ENCODE measurements at regions not wholly inside any gene's neighbourhood (a gene's known extent, or its start where the extent isn't known, plus 50 kb on each side); places are given as distances from the start of the nearest gene placed in this dataset.
"Not testable (repeated sequence)": the region's sequence is repeated elsewhere in the genome, so short reads cannot be mapped to it uniquely, and the experiment has no call there.

DNA sequence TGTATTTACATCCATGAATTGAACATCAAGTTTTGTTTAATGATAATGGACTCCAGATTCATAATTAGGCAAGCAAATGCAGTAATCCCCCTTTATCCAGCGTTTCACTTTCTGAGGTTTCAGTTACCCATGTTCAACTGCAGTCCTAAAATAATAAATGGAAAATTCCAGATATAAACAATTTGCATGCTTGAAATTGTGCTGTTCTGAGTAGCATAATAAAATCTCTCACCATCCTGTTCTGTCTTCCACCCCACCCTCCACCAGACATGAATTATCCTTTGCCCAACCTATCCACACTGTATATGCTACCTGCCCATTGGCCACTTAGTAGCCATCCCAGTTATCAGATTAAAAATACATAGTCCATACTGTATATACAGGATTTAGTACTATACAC lies 224.5 kb upstream of the CHAC2 start:
- no peak for DNase-seq (ENCODE audit: low read depth in 4 of 4, low spot score in 1 of 4)

DNA sequence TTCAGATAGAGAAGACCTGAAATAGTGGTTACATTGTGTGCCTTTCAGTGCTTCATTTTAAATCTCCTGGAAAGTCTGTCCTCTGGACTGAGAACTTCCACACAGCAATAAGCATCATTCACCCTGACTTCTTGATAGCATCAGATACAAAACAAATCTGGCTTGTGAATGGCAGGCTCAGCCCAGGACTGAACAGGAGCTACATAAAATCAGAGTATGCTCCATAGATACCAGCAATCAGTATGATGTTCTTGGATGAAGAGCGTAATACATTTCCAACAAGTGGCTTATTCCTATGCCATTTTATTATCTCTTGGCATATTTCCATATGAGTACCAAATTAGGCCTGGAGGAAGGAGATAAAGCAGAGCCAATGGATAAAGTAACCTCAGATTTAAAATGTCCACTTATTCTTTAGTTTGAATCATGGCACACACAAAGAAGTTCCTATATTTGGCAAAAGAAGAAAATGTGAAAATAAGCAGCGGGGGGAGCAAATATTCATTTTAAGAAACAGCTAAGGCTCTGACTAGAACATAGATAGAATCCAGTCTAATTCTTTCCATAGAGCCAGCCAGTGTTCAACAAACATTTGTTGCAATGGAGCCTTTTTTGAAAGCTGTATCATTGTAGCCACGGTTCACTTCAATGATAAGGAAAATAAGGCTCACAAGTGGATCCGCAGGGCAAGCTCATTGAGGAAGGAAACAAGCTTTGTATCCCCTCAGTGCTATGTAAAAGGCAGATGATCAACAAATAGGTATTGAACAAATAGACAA lies 230.8 kb upstream of the CHAC2 start:
- DNase-seq (ENCODE audit: low read depth in 4 of 4, low spot score in 1 of 4) = no peak

DNA sequence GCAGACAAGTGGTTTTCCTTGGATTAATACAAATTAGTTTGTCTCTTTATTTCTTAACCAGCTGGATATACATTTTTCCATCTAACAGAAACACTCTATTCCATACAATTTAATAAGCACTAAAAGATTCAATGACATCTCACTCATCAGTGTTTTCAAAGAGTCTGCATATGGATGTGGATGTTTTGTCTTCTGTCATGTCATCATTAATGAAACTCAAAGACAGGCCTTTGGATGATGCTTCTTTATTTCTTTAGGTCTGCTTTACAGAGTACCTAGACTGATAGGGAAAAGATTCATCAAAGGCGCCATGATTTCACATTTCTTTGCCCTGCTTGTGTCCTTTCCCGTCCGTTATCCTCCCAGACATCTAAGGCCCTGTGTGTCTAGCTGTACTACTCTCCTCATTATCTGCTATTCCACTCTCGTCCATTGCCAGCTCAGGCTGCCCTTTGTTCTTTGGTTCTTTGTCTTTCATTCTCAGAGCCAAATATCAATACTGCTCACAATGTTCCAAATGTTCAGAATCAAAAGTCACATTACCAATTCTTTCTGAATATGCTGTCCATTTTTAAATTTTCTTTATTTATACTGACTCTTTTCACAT lies 232.3 kb upstream of the CHAC2 start:
- no peak for DNase-seq (ENCODE audit: low read depth in 4 of 4, low spot score in 1 of 4)

DNA sequence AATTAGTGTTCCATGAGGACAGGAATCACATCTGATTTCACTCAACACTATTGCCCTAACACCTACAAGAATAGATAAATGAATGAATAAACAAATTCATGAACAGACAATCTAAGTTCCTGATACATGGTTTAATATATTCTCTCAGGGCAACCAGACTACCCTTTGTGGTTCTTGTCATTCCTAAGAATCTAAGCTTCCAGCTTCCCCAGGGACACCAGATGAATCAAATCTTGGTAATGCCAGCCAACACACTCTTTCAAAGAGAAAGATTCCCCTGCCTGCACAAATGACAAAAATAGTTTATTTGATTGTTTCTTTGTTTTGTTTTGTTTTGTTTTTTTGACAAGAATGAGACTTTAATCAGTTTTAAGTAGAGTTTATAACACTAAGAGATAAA lies 237.5 kb upstream of the CHAC2 start:
- no peak for DNase-seq (ENCODE audit: low read depth in 4 of 4, low spot score in 1 of 4)

DNA sequence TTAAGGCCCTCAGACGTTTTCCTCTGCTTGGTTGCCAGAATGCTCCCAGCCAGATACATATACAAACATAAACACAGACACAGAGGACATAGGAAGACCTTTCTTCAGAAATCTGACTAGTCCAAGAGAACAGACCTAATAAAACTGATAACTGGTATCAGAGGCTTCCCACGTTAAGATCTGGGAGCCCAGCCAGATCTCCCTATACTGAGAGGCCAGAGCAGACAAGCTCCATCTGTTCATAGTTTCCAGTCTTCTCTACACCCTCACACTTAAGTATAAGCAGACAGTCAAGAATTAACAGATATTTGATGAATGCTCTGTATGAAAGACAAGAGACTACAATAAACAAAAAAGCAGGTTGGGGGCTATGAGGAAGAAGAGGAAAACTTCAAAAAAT lies 240.5 kb upstream of the CHAC2 start:
- no peak for DNase-seq (ENCODE audit: low read depth in 4 of 4, low spot score in 1 of 4)

DNA sequence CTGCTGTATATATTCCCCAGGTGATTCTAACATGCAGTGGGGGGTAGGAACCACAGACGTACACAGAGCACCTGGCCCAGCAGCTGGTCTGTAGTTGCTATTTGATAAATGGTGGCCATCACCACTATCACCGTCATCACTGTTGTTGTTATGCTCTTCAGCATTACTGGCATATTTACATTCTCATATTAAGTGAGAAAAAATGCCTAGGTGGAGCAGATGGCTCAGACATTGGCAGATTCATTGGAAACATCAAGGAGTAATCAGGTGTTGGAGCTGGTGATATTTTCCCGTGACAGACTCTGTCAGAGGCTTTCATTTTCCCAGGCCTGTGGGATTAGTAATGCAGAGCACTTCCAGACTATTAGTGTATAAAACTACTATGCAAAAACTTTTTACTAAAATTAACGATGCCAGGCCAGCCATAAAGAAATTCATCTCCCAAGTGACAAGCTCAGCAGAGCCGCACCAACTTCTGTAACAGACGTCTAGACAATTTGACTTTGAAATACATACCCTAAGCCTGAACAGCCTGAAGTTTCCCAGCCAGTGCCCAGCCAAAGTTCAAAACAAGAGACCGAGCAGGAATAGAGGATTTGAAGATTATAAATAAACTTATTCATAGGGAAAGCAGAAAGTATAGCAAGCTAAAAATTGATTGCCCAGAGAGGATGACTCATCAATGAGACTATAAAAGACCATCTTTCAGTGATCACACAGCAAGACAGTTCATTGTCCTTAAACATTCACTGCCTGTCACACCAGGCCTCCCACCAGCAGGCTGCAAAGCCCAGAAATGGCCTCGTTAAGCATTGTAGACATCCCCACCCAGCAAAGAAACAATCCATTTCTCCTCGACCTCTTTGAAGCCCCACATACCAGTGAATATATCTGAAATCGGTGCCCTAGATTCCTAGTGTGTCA lies 247.4 kb upstream of the CHAC2 start:
- DNase-seq (ENCODE audit: low read depth in 4 of 4, low spot score in 1 of 4) = no peak

DNA sequence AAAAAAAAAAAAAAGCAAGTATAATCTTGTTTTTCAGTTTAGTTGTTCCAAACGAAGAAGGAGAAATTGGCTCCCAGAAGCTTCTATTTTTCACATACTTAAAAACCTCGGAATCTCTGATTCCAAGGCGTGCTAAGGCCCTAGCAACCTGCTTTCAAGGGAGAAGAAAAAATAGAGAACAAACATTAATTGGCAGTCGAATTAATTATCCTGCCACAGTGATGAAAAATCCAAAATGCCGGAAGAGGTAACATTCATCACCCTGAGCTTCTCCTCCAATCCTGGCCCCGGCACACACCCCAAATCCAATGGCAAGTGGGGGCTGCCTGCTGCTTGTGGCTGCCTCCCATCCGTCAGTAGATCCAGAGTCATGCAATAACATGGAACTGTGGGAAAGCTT lies 250.2 kb upstream of the CHAC2 start:
- DNase-seq (ENCODE audit: low read depth in 4 of 4, low spot score in 1 of 4) = no peak

DNA sequence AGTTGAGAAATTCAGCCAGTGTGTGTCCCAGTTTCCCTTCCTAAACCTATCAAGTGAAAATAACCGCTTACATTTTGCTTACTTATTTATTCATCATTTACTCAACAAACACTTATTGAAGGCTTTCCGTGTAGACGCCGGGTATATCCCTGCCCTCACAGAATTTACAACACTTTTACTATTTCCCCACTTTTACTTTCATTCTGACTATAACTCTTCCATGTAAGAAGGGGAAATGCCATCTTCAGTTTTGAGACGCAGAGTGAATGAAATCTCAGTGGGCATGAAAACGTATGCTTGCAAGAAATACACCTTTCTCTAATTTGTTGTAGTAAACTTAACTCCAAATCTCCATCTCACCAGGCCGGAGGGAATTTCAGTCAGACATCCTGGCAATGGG lies 251.0 kb upstream of the CHAC2 start:
- DNase-seq (ENCODE audit: low read depth in 4 of 4, low spot score in 1 of 4) = no peak

DNA sequence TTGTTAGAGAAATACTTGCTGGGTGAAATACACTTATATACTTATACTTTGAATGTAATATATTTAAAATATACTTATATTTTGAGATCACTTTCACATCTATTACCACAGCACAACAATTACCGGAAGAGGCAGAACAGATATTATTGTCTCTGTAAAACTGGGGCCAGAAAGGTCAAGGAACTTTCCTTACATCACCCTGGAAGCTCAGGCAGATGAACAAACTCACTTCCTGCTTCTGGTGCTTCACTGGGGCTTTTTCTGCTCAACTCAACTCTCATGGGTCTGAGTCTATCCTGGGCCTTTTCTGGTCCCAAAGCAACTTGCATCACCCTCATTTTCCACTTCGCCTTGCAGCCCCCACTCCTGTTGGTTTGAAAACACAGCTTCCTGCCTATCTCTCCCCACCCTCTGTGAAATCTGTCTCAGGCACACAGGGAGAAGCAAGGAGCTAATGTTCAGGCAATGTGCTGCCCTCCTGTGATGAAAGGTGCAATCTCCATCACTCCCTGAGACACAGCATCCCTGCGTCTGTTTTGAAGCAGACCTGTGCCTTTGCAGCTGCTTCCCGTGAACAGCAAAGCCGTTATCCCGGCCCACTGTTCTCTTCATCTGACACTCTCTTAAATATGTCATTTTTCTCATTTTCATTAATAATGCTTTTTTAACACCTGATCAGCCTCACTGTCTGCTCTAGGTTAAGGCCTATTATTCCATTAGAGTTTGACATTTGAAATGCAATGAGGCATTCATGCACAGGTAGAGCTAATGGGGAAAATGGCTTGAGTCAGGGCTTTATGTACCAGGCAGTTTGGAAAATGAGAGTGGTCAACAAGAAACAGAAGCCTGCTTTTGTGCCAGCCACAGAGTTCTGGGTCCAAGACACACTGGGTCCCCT lies 251.9 kb upstream of the CHAC2 start:
- DNase-seq (ENCODE audit: low read depth in 4 of 4, low spot score in 1 of 4) = no peak

DNA sequence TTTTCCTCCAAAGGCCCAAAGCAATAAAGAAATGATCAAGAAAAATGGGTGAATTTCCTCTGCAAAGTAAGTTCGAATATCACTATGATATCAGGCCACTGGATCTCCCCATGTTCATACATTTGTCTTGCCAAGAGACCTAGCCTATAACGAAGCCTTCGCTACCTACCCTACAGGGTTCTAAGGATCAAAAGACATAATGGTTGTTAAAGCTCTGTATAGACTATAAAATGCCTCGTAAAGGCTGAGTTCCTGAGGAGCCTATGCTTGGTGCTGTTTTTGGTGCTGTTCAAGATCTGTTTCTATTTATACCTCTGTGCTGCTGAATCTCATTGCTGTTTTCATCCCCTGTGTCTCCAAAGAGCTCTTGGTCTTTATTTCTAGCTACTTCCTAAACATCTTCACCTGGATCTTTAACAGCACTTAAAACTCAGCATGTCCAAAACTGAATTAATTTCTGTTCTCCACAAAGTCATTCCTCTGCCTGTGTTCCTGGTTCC lies 254.4 kb upstream of the CHAC2 start:
- DNase-seq (ENCODE audit: low read depth in 4 of 4, low spot score in 1 of 4) = no peak

DNA sequence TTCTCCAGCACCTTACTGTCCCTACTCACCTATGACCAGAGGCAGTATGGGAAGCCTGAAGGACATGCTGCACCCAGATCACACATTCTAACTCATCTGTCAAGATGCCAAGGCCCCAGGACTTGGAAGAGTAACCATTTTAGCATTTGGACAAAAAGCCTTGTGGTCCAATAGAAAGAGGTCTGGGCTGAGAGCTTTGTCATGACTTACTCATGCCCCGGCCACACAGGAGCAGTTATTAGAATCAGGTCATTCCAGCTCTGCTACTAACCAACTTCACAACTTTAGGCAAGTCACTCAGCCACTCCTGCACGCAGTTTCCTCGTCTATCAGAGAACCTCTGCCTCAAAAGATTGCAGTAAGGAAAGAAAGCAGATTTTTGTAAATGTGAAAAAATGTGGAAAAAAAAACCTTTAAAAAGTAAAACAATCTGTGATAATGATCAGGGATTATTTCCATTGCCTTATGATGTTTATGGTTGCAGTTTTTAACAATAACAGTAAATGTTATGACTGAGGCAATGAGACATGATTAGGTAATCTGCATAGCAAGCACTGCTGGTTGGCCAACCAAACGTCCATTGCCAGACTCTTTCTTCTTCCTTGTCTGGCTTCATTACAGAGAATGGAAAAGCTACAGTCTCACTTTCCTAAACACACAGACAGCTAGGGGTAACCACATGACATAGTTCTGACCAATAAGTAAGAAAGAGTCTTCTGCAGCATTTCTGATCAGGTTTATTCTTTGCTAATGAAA lies 255.4 kb upstream of the CHAC2 start:
- DNase-seq (ENCODE audit: low read depth in 4 of 4, low spot score in 1 of 4) = no peak

DNA sequence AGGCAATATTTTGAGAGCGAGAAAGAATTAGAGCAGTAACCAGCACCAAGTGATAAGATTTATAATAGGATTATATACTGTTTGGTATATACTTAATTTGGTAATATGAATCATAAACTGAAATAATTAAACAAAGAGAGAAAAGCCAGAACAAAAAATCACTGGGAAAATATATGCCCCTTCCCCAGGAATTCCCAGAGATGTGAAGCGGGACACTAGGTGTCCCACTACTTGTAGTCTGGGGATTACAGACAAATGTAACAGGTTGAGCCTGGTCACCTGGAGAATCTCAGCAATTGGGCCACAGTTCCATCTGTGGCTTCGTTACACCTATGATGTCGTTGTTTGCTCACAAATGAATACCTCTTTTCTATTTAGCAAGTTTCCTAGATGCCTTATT lies 256.1 kb upstream of the CHAC2 start:
- DNase-seq (ENCODE audit: low read depth in 4 of 4, low spot score in 1 of 4) = no peak

DNA sequence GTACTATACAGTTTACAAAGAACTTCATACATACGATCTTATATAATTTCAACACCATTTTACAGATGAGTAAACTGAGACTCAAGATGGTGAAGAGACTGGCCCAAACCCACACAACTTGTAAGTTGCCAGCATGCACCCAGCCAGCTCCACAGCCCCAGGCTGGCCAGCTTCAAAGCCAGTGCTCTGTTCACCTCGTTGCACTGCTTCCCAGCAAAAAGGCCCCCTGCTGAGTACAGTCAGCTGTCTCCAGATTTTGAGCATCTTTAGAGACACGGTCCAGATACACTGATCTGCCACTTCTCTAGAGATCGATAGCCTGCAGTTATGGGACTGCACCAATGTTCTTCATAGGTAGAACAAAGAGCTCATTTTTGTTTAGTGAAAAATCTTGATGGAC lies 257.2 kb upstream of the CHAC2 start:
- DNase-seq (ENCODE audit: low read depth in 4 of 4, low spot score in 1 of 4) = no peak

DNA sequence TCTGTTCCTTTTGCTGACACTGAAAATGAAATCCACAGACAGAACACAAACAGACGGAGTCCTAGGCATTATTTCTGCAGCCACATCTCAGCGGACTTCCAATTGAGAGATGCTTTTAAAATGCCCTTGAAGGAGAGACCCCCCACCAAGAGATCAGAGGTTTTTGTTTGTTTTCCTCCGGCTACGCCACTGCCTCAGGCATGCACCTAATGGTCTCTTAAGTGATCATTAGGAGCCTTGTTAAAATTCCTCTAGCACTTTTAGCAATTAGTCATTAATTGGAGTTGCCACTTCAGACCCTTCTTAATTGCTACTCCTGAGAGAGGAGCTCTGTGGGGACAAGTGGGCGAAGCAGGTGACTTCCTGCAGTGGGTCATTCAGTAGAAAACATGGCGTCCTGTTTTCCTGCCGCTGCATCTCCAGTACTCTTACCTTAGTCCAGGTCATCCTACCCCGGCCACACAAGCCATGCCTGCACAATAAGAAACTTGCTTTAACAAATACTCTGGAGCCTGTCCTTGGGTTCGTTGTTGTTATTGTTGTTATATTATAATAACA lies 257.7 kb upstream of the CHAC2 start:
- no peak for DNase-seq (ENCODE audit: low read depth in 4 of 4, low spot score in 1 of 4)

DNA sequence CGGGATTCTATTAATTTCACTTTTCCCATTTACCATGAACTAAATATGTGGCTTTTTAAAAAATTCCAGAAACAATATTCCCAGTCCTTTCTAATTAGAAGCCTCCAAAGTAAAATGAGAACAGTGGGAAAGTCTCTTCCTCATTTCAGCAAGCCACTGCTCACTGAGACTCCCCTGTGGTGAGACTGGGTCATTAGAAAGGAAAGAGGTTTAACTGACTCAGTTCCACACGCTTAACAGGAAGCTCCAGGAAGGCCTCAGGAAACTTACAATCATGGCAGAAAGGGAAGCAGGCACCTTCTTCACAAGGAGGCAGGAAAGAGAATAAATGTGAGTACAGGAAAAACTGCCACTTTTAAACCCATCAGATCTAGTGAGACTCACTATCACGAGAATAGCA lies 258.9 kb upstream of the CHAC2 start:
- DNase-seq (ENCODE audit: low read depth in 4 of 4, low spot score in 1 of 4) = no peak

DNA sequence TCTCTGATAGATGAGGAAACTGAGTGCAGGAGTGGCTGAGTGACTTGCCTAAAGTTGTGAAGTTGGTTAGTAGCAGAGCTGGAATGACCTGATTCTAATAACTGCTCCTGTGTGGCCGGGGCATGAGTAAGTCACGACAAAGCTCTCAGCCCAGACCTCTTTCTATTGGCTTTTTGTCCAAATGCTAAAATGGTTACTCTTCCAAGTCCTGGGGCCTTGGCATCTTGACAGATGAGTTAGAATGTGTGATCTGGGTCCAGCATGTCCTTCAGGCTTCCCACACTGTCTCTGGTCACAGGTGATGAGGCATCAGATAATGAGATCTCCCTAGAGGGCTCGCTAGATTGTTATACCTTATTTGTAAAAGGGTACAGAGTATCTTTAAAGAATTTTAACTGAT lies 260.5 kb upstream of the CHAC2 start:
- DNase-seq (ENCODE audit: low read depth in 4 of 4, low spot score in 1 of 4) = not testable (repeated sequence)

DNA sequence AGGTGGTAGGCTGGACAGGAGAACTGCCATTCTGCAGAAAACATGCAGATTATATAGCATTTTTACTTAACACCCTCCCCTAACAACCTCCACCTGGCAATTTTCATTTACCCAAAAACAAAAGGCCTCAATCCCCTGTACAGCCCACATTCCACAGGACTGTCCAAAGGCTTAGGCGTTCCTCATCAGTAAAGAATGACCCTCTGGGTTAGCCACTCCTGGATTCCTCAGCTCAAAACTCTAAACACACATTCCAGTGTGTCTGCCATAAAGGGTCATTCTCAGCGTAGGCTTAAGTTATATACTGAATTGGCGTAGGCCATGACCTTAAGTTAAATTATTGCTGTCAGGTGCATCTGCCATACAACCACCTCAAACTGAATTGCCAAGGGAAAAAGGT lies 261.8 kb upstream of the CHAC2 start:
- no peak for DNase-seq (ENCODE audit: low read depth in 4 of 4, low spot score in 1 of 4)

DNA sequence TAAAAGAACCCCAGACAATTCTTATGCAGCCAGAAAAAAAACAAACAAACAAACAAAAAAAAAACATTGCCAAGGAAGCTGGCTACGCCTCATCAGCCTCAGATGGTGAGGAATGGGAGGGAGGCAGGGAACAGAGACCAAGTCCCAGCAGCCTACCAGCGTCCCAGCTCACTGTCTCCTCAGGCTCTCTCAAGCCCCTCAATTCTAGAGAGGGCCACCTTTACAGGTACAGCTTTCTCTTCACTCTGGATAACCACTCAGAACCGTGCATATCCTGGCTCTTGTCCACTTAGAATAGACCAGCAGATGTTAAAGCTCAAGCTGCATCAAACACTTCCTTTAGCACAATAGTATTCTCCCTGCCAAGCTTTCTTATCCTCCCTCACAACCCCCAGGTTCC lies 263.1 kb upstream of the CHAC2 start:
- DNase-seq (ENCODE audit: low read depth in 4 of 4, low spot score in 1 of 4) = no peak

DNA sequence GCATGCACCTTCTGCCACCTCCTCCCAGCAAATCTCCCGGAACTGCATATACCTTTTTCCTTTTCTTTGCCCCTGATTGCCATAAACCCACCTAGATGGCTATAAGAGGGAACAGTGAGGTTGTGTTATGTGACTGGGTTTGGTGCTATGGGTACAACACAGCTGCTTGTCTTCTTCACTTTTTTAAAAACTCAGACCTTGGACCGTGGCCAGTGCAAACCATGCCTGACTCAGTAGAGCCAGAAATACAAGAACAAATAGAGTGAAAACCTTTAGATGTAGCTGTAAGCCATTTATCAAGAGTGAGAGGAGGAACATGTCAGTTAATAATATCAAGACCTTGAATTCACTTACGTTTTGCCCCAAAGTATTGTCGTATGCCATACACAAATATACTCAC lies 267.4 kb upstream of the CHAC2 start:
- no peak for DNase-seq (ENCODE audit: low read depth in 4 of 4, low spot score in 1 of 4)

DNA sequence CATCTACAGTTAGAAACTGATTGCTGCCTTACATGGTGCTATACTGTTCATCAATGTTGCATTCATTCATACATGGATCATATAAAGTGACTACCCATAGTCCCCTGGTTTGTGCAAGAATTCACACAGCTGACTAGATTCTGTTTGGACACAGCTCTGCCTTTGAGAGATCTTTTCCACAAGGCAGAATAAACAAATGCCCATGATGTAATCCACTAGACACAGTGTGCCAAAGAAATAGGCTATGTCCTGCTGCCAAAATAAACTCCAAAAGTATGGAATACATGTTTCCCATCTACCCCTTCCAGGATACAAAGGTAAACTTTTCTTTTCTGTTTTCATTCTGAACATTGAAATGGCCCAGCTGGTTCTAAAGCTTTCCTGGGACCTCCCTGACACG lies 269.4 kb upstream of the CHAC2 start:
- DNase-seq (ENCODE audit: low read depth in 4 of 4, low spot score in 1 of 4) = no peak

Data from stimulated activated CD4-positive, alpha-beta T cell treated with anti-CD3 and anti-CD28 coated beads, Interleukin-1b, Interleukin-23, amount 100 ng/mL, for 24 hours (primary cell).